GM18508 (cell line): ENCODE measurements at regions not wholly inside any gene's neighbourhood (a gene's known extent, or its start where the extent isn't known, plus 50 kb on each side); places are given as distances from the start of the nearest gene placed in this dataset.

ENCODE experiments used
- ATAC-seq: cut with Tn5 transposase; IDR thresholded peaks from one replicate; pipeline ENCODE4 v1.9.1; 2021; ENCODE audit warnings: moderate number of reproducible peaks; ENCODE audit not compliant: insufficient read depth, unreplicated experiment

DNA sequence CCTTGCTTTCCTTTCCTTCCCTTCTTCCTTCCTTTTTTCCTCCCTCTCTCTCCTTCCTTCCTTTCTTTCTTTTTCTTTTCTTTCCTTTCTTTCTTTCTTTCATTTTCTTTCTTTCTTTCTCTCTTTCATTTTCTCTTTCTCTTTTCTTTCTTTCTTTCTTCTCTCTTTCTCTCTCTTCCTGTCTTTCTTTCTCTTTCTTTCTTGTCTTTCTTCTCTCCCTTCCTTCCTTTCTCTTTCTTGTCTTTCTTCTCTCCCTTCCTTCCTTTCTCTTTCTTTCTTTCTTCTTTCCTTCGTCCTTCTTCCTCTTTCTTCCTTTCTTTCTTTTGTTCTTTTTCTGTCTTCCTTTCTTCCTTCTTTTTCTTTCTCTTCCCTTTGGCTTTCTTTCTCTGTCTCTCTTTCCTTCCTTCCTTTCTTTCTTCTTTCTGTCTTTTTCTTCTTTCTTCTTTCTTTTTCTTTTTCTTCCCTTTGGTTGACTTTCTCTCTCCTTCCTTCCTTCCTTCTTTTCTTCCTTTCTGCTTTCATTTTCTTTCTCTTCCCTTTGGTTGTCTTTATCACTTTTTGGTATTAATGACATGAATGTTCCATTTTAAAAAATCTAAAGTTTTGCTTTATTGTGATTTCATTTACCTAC lies 496.4 kb upstream of the CBLB start:
- ATAC-seq, result no peak

DNA sequence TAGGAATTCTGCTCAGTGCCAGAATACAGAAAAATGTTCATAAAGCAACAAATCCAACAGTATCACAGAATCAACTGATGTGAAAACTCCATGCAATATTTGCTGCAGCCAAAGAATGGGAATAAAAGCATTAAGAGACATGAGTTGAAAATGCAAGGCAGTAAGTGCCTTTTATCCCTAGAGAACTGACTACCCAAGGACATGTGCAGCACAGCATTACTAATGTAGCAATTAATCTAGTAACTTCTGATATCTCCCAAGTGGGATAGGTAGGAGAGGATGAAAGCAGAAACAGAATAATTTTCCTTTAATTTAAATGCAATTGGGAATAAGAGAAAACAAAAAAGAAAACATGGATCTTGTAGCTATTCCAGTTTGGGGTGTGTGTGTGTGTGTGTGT lies 497.5 kb upstream of the CBLB start:
- no peak for ATAC-seq

DNA sequence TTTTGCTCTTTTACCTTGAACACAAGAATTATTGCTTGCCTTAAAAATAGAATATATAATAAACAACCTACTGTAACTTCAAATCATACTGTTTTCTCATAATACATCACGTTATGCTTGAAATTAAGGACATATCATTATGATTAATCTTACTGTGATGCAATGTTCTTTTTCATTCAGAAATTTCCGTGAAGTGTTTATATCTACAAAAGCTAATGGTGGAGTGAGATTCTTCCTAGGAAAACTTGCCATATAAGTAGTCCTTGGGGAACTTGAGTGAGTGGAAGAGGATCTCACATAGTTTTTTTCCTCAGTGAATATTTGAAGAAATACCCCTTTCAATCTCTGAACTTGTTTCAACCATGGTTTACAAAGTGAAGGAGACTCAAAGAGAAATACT lies 498.7 kb upstream of the CBLB start:
- no peak for ATAC-seq

DNA sequence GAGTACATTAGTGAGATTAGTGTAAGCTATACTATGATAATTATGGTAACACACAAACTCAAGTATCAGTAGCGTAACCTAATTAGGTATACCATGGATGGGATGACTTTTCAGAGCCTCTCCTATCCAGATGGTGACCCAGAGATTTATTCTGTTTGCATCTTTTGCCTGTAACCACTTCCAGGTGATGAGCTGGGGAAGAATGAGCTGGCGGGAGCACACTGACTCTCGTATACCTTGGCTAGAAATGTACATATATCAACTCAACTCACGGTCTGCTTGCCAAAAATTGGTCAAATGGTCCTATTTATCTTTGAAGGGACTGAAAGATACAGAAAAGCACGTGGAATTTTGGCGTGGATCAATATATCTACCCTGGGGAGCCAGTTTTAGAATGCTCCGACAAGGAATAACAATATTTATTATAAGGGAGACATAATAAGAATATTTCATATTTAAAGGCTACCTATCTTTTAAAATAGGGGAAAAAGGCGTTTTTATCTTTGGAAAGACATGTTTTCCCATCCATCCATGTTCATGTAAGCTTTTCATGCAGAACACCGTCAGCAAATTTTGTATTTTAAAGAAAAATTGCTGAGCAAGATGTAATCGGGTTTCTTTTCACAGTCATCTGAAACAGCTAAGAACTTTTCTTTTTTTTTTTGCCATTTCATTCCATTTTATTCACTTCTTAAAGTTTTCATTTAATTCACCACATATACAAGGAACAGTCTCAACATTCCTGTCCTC lies 502.6 kb upstream of the CBLB start:
- no peak for ATAC-seq

DNA sequence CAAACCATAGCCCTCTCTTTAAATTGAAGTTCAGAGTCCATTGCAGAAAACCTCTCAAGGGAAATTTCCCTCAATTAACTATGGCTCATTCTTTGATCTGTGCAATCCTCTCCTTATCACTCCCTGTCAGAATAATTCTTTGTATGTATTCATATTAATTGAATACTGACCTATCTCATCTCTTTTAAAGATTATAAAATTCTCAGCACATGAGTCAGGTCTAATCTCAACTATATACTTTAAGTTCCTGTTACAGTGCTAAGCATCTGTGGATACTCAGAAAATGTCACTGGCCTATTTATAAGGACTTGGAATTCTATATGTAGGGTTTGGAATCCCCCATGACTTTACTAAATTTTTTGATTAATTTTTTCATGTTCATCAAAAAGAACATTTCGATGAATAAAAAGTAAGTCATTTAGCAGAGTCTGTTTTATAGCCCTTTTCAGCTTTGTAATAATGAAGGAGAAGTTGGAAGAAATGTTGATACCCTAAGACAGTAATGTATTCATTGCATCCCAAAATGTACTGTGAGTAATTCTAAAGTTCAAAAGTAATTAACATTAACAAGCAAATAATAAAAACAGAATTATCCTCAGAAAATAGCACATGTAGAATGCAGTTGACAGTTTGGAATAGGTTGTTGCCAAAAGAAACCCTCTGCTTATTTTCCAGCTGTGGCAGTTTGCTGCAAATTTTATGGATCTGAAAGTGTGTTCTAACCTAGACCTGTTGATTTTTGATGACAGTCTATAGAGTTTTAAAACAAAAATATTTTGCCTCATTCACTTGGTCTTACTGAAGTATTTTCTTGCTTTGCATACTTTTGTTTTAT lies 503.4 kb upstream of the CBLB start:
- no peak for ATAC-seq

DNA sequence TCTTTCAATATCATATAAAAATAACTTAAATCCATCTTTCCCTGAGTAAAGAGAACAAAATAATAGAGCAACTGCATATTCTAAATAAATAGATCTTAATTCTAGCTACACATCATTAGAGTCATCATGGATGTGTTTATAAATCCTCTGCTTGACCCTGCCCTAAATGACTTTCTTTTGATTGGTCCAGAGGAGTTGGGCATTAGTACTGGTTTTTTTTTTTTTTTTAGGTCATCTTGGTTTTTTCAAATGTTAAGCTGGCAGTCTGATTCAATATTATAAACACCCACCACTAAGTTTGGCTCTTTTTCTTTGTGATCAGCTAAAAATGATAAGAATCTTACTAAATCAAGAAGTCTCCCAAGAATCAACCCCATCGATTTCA lies 504.0 kb upstream of the CBLB start:
- ATAC-seq, result no peak

DNA sequence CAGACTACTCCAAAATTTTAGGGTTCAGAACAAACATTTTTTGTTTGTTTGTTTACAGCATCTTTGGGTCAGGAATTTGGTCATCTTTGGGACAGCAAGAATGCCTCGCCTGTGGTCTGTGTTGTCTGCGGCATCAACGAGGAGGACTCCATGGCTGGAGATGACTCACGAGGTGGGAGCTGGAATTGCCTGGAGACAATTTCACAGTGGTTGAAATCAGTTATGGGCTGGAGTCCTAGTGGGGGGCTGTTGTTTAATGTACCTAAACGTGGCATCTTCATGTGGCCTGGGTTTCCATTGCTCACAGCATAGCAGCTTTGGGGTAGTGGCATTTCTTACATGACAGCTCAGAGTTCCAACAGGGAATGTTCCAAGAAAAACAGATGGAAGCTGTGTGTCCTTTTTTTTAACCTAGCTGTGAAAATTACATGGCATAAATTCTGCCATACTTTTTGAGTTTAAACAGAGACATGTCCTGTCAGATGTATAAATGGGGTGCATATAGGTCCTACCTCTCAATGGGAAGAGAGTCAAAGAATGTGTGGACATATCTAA lies 507.3 kb upstream of the CBLB start:
- no peak for ATAC-seq

DNA sequence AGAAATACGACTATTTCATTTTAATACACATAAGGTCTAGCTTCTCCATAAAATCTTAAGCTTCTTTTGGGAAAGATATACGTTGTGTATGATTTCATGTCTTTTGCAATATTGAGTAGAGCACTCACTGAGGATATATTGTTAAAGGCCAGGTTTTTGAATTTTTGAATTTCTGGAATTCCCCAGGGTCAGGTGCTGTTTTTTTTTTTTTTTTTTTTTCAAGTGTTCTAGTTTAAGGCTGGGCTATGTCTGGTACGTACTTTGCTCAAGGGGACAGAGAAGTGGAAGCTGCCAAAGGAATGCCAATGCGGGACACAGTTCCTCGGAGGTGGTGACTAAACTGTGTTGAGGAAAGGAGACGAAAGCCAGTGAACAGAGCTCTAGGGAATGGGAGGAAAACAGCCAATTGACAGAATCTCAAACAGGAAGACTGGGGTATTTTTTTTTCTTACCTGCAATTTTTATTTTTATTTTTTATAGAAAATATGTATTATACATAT lies 510.5 kb upstream of the CBLB start:
- no peak for ATAC-seq

DNA sequence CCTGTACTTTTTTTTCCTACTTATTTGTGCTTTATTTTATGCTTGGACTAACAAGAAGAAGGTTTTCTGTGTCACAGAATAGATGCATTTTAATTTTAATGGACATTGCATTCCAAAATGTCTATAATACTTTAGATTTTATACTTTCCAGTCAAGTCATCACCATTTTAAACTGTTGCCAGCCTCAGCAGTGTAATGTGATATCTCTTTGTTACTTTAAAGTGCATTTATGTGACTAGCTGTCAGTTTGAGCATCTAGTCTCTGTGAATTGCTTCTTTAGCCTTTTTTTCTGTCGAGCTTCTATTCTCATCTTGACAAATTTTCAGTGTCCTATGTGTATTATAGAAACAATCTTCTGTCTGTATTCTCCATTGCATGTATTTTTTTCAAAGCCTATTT lies 511.4 kb upstream of the CBLB start:
- ATAC-seq, result no peak

DNA sequence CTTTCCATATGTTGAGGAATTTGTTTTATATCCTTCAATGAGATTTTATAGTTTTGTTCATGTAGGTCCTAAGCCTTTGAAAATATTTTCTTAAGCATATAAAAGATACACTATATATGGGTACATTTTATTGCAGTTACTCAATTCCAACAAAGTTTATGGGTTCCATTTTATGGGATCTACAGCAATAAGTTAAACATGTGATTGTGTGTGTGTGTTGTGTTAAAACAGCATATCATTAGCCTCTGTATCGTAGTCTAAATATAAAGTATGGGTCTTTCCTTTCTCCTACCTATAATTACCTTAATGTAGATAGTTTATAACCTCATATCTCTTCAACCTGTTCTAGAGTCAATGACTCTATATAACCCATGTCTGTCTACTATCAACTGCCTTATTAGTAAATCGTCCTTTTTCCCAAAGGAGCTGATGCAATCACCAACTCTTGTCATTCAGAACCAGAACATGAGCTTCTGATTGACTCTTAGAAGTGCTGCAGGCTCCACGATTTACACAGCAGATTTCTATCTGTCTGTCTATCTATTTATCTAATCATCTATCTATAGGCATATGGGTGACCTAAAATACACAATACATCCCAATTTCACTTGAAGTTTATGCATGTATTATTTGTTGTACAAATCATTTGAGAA lies 512.6 kb upstream of the CBLB start:
- no peak for ATAC-seq

DNA sequence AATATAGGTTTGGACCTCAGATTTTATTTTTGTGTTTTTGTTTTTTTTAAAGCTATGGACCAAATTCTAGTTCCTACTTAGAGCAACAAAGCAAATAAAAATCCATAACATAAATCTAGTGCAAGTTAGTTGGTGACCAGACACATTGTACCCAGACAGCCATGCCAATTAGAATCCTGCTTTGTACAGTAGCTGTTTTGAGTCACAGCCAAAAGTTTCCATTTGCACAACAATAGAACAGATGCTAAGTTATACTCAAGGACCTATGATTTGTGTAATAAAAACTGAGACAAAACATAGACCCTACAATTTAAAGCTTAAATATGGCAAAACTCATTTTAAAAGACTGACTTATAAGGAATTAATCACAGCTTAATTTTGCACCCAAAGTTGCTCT lies 513.1 kb upstream of the CBLB start:
- no peak for ATAC-seq

DNA sequence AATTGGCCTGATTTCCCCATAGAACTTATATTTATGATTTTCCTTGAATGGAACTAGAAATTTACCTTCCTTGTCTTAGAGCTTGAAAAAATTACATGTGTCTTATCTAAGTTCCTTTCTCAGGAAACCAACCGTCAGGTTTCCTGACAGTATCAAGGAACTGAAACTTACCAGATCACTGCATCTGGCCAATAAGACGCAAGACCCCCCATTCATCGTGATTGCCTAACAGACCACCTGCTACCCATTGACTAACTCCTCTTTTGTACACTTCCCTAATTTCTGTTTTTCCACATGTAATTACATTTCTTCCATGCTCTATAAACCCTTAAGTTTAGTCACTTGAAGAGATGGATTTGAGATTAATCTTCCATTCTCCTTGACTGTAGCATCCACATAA lies 517.2 kb upstream of the CBLB start:
- no peak for ATAC-seq

DNA sequence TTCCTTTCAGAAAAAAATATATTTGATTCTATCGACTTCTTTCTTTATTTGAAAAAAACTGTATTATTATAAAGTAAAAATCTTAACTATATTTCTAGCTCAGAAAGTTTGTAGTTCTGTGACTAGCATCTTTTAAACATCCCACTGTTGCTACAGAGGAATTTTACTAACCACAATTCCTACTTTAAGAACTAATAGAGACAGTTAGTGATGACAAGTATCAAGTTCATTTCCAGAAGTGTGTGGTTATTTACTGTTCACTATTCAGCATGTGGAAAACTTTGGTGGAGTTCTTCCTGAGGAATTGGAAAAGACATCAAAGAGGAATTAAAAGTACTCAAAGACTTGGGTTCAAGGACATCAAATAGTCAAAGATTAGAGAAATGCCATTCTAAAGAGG lies 524.1 kb upstream of the CBLB start:
- ATAC-seq, result no peak

DNA sequence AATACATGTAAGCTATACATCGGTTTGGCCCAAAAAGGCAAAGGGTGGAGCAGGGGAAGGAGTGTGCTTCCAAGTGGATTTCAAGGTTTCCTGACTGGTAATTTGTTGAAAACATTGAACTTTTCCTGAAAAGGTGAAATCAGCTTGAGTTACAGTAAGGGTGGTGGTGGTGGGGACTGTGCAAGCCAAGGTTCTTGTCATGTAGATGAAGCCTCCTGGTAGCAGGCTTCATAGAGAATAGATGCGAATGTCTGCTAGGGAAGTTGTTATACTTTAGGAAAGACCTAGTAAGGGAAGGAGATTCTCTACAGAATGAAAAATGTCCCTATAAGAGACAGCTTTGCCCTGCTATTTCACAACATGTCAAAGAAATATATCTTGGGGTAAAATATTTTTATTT lies 528.2 kb upstream of the CBLB start:
- ATAC-seq, result no peak

DNA sequence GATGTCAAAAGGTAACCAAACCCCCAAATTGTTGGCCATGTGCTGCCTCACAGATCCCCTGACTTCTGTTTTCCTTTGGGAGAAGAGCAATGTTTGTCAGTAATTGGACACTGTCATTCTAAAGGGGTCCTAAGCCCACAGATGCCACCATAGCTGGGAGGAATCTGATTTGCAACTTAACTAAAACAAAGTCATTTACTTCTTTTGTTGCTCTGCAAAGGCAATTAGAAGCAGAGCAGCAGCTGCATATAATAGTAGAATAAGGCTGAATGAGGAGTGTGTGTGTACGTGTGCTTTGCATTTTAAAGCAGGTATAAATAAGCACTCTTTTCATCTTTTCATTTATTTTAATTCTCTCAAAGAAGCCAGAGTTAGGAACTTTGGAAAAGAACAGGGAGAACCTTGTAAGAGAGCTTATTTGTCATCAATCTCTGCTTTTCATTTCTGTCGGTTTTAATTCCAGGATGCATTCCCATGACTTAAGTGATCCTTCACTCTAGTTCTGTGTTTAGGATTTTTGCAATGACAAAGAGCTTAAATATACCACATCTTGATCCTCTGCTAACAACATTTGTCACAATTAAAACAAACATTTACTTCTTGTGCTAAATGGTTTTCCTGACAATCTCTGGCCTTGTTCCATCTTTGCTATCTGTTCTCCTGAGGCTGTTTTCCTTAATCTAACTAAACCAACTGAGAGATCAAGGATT lies 530.2 kb upstream of the CBLB start:
- ATAC-seq, result no peak

DNA sequence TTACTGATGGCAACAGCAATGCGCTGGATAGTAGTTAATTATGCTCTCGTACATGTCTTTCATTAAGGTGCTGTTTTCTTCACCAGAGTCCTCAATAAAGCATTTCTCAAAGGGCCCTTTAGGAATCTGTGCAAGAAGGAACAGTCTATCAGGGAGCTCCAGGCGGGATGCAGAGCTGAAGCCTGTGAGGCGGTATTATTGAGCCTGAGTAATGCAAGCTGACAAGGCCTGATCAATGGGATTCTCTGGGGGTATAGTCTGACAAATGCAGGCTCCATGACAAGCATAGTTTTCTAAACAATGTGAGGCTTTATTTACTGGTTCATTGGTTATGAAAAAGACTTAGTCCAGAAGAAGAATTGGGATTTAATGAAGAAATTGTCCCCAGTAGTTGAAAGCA lies 530.9 kb upstream of the CBLB start:
- no peak for ATAC-seq

DNA sequence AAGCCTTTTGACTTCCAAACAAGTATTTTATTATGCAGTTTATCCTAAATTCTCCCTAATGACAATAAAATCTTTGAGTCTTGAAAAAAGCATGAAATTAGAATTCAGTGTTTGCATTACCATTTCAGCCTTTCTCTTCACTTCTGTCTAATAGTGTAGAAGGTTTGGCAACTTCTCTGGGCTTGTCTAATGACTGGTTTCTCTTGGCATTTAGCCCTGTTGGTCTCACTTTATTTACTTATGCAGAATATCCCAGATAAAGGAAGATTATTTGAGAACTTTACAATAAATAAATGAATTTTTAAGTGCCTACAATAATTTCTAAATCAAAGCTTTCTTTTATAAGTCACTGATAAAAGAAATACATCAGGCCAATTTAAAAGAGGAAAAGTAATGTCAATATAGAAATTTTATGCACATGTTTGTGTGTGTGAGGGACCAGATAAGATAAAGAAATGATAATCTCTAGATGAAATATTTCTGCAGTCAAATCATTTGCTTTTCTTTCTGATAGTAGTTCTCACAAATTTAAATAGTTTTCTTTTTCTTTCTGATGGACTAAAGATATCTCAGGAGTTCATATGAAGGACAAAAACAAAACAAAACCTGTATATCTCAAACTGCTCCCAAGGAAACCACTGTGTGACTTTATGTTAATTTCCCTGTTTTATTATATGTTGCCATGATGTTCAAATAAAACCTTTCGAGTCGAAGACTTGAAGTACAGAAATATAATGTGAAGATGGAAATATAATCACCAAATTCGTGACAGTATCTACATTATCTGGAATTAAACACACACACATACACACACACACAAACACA lies 533.1 kb upstream of the CBLB start:
- no peak for ATAC-seq

DNA sequence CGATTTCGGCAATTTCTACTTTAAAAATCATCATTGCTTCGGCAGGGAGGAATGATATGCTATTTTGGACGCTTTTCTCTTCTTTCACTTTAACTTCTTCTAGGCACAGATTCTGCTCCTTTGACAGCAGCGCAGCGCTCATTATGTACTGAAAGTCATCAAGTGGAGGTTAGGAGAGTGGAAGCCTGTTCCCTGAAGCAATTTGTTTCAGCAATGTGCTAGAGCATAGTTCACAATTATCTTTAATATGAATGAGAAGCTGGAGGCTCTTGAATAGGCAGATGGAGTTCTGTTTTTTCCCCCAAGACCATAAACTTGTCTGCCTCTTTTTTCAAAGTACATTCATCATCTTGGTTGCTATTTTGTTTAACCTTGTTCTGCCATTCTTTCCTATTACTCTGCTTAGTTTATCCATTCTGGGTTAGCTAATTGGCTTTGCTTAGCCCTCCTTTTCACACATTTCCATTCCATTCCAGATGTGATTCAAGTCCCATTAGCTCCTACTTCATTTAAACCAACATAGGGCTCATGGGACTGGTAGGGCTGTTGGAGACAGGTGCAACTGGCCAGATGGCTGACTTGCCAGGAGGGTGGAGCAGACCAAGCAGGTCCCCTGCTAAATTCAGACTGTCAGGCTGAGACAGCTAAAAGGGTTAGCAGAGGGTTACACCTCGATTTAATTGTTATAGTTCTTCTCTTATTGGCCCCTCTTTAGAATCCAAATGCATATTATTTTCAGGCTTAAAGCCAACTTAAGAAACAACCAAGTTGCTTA lies 534.7 kb upstream of the CBLB start:
- ATAC-seq, result no peak
